ENCODE measurements at regions not wholly inside any gene's neighbourhood (a gene's known extent, or its start where the extent isn't known, plus 50 kb on each side); places are given as distances from the start of the nearest gene placed in this dataset.

- TF ChIP-seq CTCF (IDR thresholded peaks at IDR 0.05) (no peak), POLR2A (IDR thresholded peaks at IDR 0.05) (no peak)
Measured at GRCh38 chr18:73774811-73775509, 372.7 kb downstream of the FBXO15 start.
